ENCODE measurements at regions not wholly inside any gene's neighbourhood (a gene's known extent, or its start where the extent isn't known, plus 50 kb on each side); places are given as distances from the start of the nearest gene placed in this dataset.

DNA sequence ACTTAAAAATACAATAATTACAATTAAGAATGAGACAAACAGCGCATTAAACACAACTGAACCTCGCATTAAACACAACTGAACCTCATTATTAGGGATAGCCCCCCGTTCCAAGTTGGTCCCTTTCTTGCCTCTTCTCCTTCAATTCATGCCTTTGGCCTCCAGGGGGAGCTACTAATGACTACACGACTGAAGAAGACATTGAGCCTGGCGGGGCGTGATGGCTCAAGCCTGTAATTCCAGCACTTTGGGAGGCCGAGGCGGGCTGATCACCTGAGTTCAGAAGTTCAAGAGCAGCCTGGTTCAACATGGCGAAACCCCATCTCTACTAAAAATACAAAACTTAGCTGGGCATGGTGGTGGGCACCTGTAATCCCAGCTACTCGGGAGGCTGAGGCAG is 56.4 kb upstream of the NWD2 start:
- no peaks in the 10 kb centered on the region for H3K36me3 ChIP-seq
- no peak overlapping the region for H3K4me3 ChIP-seq
- H3K9me3 ChIP-seq: peaks cover 0 to 3% (median 0%) of the 10 kb centered on the region in 4 donors
- TF ChIP-seq, protein P1, sequence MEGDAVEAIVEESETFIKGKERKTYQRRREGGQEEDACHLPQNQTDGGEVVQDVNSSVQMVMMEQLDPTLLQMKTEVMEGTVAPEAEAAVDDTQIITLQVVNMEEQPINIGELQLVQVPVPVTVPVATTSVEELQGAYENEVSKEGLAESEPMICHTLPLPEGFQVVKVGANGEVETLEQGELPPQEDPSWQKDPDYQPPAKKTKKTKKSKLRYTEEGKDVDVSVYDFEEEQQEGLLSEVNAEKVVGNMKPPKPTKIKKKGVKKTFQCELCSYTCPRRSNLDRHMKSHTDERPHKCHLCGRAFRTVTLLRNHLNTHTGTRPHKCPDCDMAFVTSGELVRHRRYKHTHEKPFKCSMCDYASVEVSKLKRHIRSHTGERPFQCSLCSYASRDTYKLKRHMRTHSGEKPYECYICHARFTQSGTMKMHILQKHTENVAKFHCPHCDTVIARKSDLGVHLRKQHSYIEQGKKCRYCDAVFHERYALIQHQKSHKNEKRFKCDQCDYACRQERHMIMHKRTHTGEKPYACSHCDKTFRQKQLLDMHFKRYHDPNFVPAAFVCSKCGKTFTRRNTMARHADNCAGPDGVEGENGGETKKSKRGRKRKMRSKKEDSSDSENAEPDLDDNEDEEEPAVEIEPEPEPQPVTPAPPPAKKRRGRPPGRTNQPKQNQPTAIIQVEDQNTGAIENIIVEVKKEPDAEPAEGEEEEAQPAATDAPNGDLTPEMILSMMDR (IDR thresholded peaks at IDR 0.05): no peak
- no peak for TF ChIP-seq EP300 (IDR thresholded peaks at IDR 0.05)
- no peak for TF ChIP-seq POLR2A (IDR thresholded peaks at IDR 0.05)
- DNase-seq (ENCODE audit: low spot score in 2 of 2): no peak
- 76 to 81% methylated on average over 10 of the region's 10 CpGs for WGBS, 2 donors
- H3K27ac ChIP-seq: no peak overlapping the region
- no peaks in the 10 kb centered on the region for H3K27me3 ChIP-seq
- no peaks in the 10 kb centered on the region for H3K4me1 ChIP-seq
